ENCODE measurements at regions not wholly inside any gene's neighbourhood (a gene's known extent, or its start where the extent isn't known, plus 50 kb on each side); places are given as distances from the start of the nearest gene placed in this dataset.
"Not testable (repeated sequence)": the region's sequence is repeated elsewhere in the genome, so short reads cannot be mapped to it uniquely, and the experiment has no call there.

DNA sequence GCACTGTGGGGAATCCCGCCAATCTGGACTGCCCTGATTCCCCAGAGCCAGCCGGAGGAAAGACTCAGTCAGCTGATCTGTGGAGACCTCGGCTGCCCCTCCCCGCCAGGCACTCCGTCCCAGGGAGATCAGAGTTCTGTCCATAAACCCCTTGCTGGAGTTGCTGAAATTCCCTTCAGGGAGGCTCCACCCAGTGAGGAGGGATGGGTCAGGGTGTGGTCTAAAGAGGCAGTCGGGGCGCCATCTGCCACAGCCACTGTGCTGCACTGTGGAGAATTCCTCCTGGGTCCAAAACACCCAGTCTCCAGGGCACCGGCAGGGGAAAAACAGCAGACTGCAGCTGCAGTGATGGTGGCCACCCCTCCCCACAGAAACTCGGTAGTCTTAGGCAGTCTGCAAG is 1922.3 kb upstream of the FLRT2 start:
- Histone ChIP-seq H3K27me3 (replicated peaks) (no peaks in the 10 kb centered on the region), H3K36me3 (no peaks in the 10 kb centered on the region), H3K27ac (no peak overlapping the region), H3K4me1 (replicated peaks) (no peaks in the 10 kb centered on the region), H3K4me3 (no peak overlapping the region), H3K9me3 (replicated peaks) (no peaks in the 10 kb centered on the region)
- DNase-seq (ENCODE audit: low read depth in 1 of 2, low spot score in 2 of 2) = no peak

DNA sequence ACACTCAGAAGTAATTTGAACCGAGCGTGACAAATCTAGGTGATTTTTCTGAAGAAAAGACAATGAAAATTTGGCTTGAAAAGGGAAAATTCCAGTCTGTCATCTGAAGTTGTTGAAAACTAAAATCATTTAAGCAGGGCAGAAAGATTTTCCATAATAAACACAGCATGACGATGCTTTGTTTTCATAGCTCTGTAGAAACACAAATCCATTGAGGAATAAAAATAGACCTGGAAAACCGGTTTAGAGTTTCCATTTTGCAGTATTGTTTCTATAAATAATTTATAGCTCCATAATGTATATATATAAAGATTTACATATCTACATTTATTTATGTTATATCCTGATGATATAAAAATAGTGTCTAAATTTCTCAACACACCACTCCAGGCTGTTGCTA is 1918.5 kb upstream of the FLRT2 start:
- Histone ChIP-seq H3K9me3 (replicated peaks) (no peaks in the 10 kb centered on the region), H3K36me3 (no peaks in the 10 kb centered on the region), H3K4me1 (replicated peaks) (no peaks in the 10 kb centered on the region), H3K4me3 (no peak overlapping the region), H3K27me3 (replicated peaks) (no peaks in the 10 kb centered on the region), H3K27ac (no peak overlapping the region)
- DNase-seq (ENCODE audit: low read depth in 1 of 2, low spot score in 2 of 2) = no peak

DNA sequence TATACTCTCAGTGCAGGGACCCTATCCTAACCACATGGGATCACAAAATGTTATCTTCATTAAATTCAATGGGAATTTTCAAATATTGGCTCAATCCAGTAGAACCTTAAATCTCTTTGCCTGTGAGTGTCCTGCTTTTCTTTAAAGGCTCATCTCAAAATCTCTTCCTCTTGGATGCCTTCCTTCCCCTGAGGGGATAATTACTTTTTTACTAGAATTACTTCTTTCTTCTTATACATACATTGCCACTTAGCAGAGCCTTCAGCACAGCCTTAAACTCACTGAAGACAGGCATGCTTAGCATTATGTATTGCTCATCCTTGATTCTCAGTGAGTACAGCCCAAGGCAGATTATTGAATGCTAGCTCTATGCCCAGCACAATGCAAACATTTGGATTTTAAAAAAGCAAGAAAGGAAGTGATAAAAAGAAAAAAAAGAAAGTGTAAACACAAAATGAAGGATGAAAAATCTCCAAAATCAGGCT is 1918.0 kb upstream of the FLRT2 start:
- H3K9me3 ChIP-seq (replicated peaks) = no peaks in the 10 kb centered on the region
- no peak for DNase-seq (ENCODE audit: low read depth in 1 of 2, low spot score in 2 of 2)

GRCh38 chr14:83614956-83615355 is 1915.0 kb upstream of the FLRT2 start:
- Histone ChIP-seq H3K4me3 (no peak overlapping the region), H3K27me3 (replicated peaks) (no peaks in the 10 kb centered on the region), H3K27ac (no peak overlapping the region), H3K9me3 (replicated peaks) (no peaks in the 10 kb centered on the region), H3K36me3 (no peaks in the 10 kb centered on the region), H3K4me1 (replicated peaks) (no peaks in the 10 kb centered on the region)
- DNase-seq (ENCODE audit: low read depth in 1 of 2, low spot score in 2 of 2) = no peak

More for the DNA sequence above, 1918.0 kb upstream of the FLRT2 start:
- Histone ChIP-seq H3K36me3 (no peaks in the 10 kb centered on the region), H3K27me3 (replicated peaks) (no peaks in the 10 kb centered on the region), H3K27ac (no peak overlapping the region), H3K4me3 (no peak overlapping the region), H3K4me1 (replicated peaks) (no peaks in the 10 kb centered on the region)

DNA sequence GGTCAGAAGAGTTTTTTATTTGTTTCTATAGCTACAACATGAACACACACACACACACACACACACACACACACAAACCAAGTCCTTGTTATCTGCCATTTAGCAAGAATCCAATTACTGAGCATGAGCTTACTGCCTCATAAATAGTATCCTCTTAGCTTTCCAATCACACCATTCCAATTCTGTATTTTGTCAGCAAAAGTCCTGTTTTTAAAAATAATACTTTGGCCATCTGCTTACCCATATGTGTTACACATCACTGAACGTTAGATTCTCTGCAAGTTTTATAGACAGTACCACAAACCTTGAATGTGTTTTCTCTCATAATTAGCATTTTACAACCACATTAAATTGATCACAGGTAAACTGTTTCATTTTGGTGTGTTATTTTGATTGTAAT is 1905.4 kb upstream of the FLRT2 start:
- Histone ChIP-seq H3K4me1 (replicated peaks) (no peaks in the 10 kb centered on the region), H3K4me3 (no peak overlapping the region), H3K36me3 (no peaks in the 10 kb centered on the region), H3K27ac (no peak overlapping the region), H3K27me3 (replicated peaks) (no peaks in the 10 kb centered on the region), H3K9me3 (replicated peaks) (no peaks in the 10 kb centered on the region)
- DNase-seq (ENCODE audit: low read depth in 1 of 2, low spot score in 2 of 2) = no peak

- Histone ChIP-seq H3K4me1 (replicated peaks) (no peaks in the 10 kb centered on the region), H3K36me3 (no peaks in the 10 kb centered on the region), H3K27me3 (replicated peaks) (no peaks in the 10 kb centered on the region), H3K9me3 (replicated peaks) (no peaks in the 10 kb centered on the region), H3K27ac (no peak overlapping the region), H3K4me3 (no peak overlapping the region)
- no peak for DNase-seq (ENCODE audit: low read depth in 1 of 2, low spot score in 2 of 2)
These were observed 1897.6 kb upstream of the FLRT2 start for GRCh38 chr14:83632375-83632774.

GRCh38 chr14:83638748-83639504 is 1891.0 kb upstream of the FLRT2 start:
- no peaks in the 10 kb centered on the region for H3K27me3 ChIP-seq (replicated peaks)
- no peaks in the 10 kb centered on the region for H3K36me3 ChIP-seq

DNA sequence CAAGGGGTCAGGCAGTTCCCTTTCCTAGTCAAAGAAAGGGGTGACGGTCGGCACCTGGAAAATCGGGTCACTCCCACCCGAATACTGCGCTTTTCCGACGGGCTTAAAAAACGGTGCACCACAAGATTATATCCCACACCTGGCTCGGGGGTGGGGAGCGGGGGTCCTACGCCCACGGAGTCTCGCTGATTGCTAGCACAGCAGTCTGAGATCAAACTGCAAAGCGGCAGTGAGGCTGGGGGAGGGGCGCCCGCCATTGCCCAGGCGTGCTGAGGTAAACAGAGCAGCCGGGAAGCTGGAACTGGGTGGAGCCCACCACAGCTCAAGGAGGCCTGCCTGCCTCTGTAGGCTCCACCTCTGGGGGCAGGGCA is 1890.5 kb upstream of the FLRT2 start:
- H3K9me3 ChIP-seq (replicated peaks); H3K36me3 ChIP-seq; H3K27me3 ChIP-seq (replicated peaks); H3K27ac ChIP-seq; DNase-seq (ENCODE audit: low read depth in 1 of 2, low spot score in 2 of 2); H3K4me1 ChIP-seq (replicated peaks); H3K4me3 ChIP-seq: not testable (repeated sequence)

More at GRCh38 chr14:83638748-83639504, 1891.0 kb upstream of the FLRT2 start:
- Histone ChIP-seq H3K9me3 (replicated peaks) (no peaks in the 10 kb centered on the region), H3K4me3 (no peak overlapping the region), H3K27ac (no peak overlapping the region), H3K4me1 (replicated peaks) (no peaks in the 10 kb centered on the region)
- no peak for DNase-seq (ENCODE audit: low read depth in 1 of 2, low spot score in 2 of 2)

GRCh38 chr14:83646228-83646627 is 1883.7 kb upstream of the FLRT2 start:
- H3K9me3 ChIP-seq (replicated peaks) = no peaks in the 10 kb centered on the region
- no peak for DNase-seq (ENCODE audit: low read depth in 1 of 2, low spot score in 2 of 2)
- H3K4me3 ChIP-seq = no peak overlapping the region

GRCh38 chr14:83660597-83660996 is 1869.3 kb upstream of the FLRT2 start:
- no peaks in the 10 kb centered on the region for H3K4me1 ChIP-seq (replicated peaks)
- H3K36me3 ChIP-seq = no peaks in the 10 kb centered on the region
- H3K9me3 ChIP-seq (replicated peaks) = no peaks in the 10 kb centered on the region
- H3K4me3 ChIP-seq = no peak overlapping the region
- no peaks in the 10 kb centered on the region for H3K27me3 ChIP-seq (replicated peaks)
- H3K27ac ChIP-seq = no peak overlapping the region
- DNase-seq (ENCODE audit: low read depth in 1 of 2, low spot score in 2 of 2) = no peak

More at GRCh38 chr14:83646228-83646627, 1883.7 kb upstream of the FLRT2 start:
- no peaks in the 10 kb centered on the region for H3K4me1 ChIP-seq (replicated peaks)
- H3K27ac ChIP-seq = no peak overlapping the region
- H3K36me3 ChIP-seq = no peaks in the 10 kb centered on the region
- H3K27me3 ChIP-seq (replicated peaks) = no peaks in the 10 kb centered on the region

GRCh38 chr14:83664389-83664788 is 1865.6 kb upstream of the FLRT2 start:
- Histone ChIP-seq H3K4me1 (replicated peaks) (no peaks in the 10 kb centered on the region), H3K4me3 (no peak overlapping the region), H3K9me3 (replicated peaks) (no peaks in the 10 kb centered on the region), H3K27ac (no peak overlapping the region), H3K36me3 (no peaks in the 10 kb centered on the region), H3K27me3 (replicated peaks) (no peaks in the 10 kb centered on the region)
- no peak for DNase-seq (ENCODE audit: low read depth in 1 of 2, low spot score in 2 of 2)

DNA sequence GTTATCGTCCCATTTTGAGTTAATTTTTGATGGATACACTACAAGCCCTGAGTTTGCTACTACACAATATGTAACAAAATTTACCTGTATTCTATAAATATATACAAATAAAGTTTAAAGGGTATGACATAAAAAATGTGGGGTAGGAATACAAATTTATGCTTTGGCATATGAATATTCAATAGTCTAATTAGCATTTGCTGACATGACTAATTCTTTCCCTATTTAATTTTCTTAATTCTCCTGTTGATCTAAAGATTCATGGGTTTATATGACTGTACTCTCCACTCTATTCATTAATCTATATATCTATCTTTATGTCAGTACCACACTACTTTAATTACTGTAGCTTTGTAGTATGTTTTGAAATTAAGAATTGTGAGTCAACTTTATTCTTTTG is 1840.7 kb upstream of the FLRT2 start:
- Histone ChIP-seq H3K36me3 (no peaks in the 10 kb centered on the region), H3K9me3 (replicated peaks) (no peaks in the 10 kb centered on the region), H3K27ac (no peak overlapping the region), H3K4me1 (replicated peaks) (no peaks in the 10 kb centered on the region), H3K27me3 (replicated peaks) (no peaks in the 10 kb centered on the region), H3K4me3 (no peak overlapping the region)
- no peak for DNase-seq (ENCODE audit: low read depth in 1 of 2, low spot score in 2 of 2)

DNA sequence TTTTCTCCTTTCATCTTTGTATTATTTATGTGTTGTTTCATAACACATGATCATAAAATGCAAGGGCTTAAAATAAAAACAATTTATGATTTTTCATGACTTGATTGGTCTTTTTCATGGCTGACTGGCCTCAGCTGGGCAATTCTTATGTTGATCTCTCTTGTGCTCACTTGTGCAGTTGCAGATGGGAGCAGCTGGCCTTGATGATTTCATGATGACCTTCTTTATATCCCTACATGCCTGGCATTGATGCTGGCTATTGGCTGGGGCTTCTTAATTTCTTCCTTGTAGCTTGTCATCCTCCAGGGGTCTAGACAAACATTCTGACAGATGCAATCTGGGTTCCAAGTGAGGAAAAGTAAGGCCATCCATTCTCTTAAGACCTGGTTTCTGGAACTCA is 1832.8 kb upstream of the FLRT2 start:
- Histone ChIP-seq H3K27ac (no peak overlapping the region), H3K4me1 (replicated peaks) (no peaks in the 10 kb centered on the region), H3K27me3 (replicated peaks) (no peaks in the 10 kb centered on the region), H3K4me3 (no peak overlapping the region), H3K9me3 (replicated peaks) (no peaks in the 10 kb centered on the region), H3K36me3 (no peaks in the 10 kb centered on the region)
- DNase-seq (ENCODE audit: low read depth in 1 of 2, low spot score in 2 of 2) = no peak

- no peaks in the 10 kb centered on the region for H3K27me3 ChIP-seq (replicated peaks)
- no peak for DNase-seq (ENCODE audit: low read depth in 1 of 2, low spot score in 2 of 2)
- no peaks in the 10 kb centered on the region; the same call in 1 of the 2 replicates for H3K9me3 ChIP-seq (replicated peaks)
- H3K36me3 ChIP-seq = no peaks in the 10 kb centered on the region
- no peak overlapping the region for H3K27ac ChIP-seq
- H3K4me3 ChIP-seq = no peak overlapping the region
- no peaks in the 10 kb centered on the region for H3K4me1 ChIP-seq (replicated peaks)
These were observed 1827.3 kb upstream of the FLRT2 start for GRCh38 chr14:83702619-83703018.
